ENCODE measurements at regions not wholly inside any gene's neighbourhood (a gene's known extent, or its start where the extent isn't known, plus 50 kb on each side); places are given as distances from the start of the nearest gene placed in this dataset.
"Not testable (repeated sequence)": the region's sequence is repeated elsewhere in the genome, so short reads cannot be mapped to it uniquely, and the experiment has no call there.

DNA sequence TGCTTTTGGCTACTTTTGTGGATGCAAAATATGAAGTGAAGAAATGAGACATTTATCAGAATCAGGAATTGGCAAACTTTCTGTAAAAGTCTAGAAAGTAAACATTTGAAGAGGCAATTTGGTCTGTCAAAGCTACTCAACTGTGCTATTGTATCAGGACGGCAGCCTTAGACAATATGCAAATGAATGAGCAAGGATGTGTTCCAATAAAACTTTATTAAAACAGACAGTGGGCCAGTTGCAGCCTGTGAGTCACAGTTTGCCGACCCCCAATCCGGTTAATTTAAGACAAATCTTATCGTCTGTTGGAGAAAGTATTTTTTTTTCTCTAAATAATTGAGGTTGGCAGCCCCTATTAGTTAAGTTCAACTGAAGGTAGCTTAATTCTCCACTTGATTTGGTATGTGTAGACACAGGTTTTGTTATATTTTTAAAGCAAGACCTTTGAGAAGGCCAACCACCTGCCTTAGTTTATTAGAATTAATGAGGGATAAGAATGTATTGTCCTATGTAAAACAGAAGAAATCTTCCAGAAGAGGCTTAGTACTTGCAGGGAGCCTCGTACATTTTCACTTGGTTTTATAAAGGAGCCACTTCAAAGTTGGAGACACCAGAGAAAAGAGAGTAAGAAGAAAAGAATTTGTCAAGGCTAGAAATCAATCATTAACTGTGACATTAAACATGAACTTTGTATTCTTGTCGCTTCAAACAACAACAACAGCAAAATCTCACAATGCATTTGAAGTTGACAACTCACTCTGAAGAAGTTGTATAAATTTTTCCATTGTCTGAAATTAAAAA lies 81.6 kb upstream of the FAT1 start:
- no peaks in the 10 kb centered on the region for H4K20me1 ChIP-seq (ENCODE audit: control insufficient read depth, insufficient read depth, low read length, poor library complexity, severe bottlenecking)

GRCh38 chr4:186805917-186806316 lies 82.3 kb upstream of the FAT1 start:
- H3K4me2 ChIP-seq (replicated peaks; ENCODE audit: low read depth, low read length, poor library complexity, severe bottlenecking); DNase-seq; ATAC-seq (ENCODE audit: low read depth); H3K36me3 ChIP-seq (replicated peaks in 1 of 2; ENCODE audit: control extremely low read depth in 1 of 2, control insufficient read depth in 1 of 2, extremely low read depth in 1 of 2, insufficient read depth in 2 of 2, low read length in 1 of 2); POLR2A ChIA-PET; H3K4me1 ChIP-seq (ENCODE audit: control insufficient read depth in 2 of 2, insufficient read depth in 2 of 2, low read length in 2 of 2); H3K9ac ChIP-seq (ENCODE audit: low read length); H3K79me2 ChIP-seq (ENCODE audit: control insufficient read depth, insufficient read depth, low read length); H3K4me3 Mint-ChIP-seq; H3K27me3 ChIP-seq (replicated peaks in 1 of 4; ENCODE audit: control extremely low read depth in 1 of 4, control insufficient read depth in 3 of 4, insufficient read depth in 4 of 4, low read length in 3 of 4); H3K27ac Mint-ChIP-seq; H3K4me3 ChIP-seq (ENCODE audit: control extremely low read depth in 1 of 5, extremely low read depth in 1 of 5, insufficient read depth in 1 of 5, low read depth in 2 of 5, low read length in 4 of 5); H2AFZ ChIP-seq (ENCODE audit: insufficient read depth, low read depth, low read length, poor library complexity, severe bottlenecking); H3K9me3 Mint-ChIP-seq (ENCODE audit: insufficient read depth); H3K27me3 Mint-ChIP-seq; H3K4me1 Mint-ChIP-seq; H4K20me1 ChIP-seq (ENCODE audit: control insufficient read depth, insufficient read depth, low read length, poor library complexity, severe bottlenecking); CTCF ChIA-PET; intact Hi-C loops (cut with micrococcal nuclease); H3K27ac ChIP-seq (ENCODE audit: low read length in 2 of 2); H3K9me3 ChIP-seq (ENCODE audit: control extremely low read depth in 1 of 3, control insufficient read depth in 2 of 3, insufficient read depth in 1 of 3, low read length in 2 of 3): not testable (repeated sequence)
- WGBS (ENCODE audit: insufficient coverage), result 60% methylated on average over 2 of the region's 5 CpGs

More for the DNA sequence above, 81.6 kb upstream of the FAT1 start:
- H3K27ac Mint-ChIP-seq, result no peak overlapping the region
- Histone ChIP-seq H3K27ac (ENCODE audit: low read length in 2 of 2) (no peak overlapping the region), H3K4me3 (ENCODE audit: control extremely low read depth in 1 of 5, extremely low read depth in 1 of 5, insufficient read depth in 1 of 5, low read depth in 2 of 5, low read length in 4 of 5) (no peak overlapping the region), H3K79me2 (ENCODE audit: control insufficient read depth, insufficient read depth, low read length) (no peaks in the 10 kb centered on the region), H2AFZ (ENCODE audit: insufficient read depth, low read depth, low read length, poor library complexity, severe bottlenecking) (no peak overlapping the region), H3K9ac (ENCODE audit: low read length) (no peak overlapping the region), H3K4me1 (ENCODE audit: control insufficient read depth in 2 of 2, insufficient read depth in 2 of 2, low read length in 2 of 2) (no peaks in the 10 kb centered on the region), H3K27me3 (replicated peaks in 1 of 4; ENCODE audit: control extremely low read depth in 1 of 4, control insufficient read depth in 3 of 4, insufficient read depth in 4 of 4, low read length in 3 of 4) (no peaks in the 10 kb centered on the region), H3K4me2 (replicated peaks; ENCODE audit: low read depth, low read length, poor library complexity, severe bottlenecking) (no peak overlapping the region), H3K9me3 (ENCODE audit: control extremely low read depth in 1 of 3, control insufficient read depth in 2 of 3, insufficient read depth in 1 of 3, low read length in 2 of 3) (no peaks in the 10 kb centered on the region), H3K36me3 (replicated peaks in 1 of 2; ENCODE audit: control extremely low read depth in 1 of 2, control insufficient read depth in 1 of 2, extremely low read depth in 1 of 2, insufficient read depth in 2 of 2, low read length in 1 of 2) (no peaks in the 10 kb centered on the region)
- peaks cover 2% of the 10 kb centered on the region for H3K9me3 Mint-ChIP-seq (ENCODE audit: insufficient read depth)
- 100% methylated on average over 3 of the region's 6 CpGs for WGBS (ENCODE audit: insufficient coverage)
- H3K4me1 Mint-ChIP-seq, result no peaks in the 10 kb centered on the region
- intact Hi-C loops (cut with micrococcal nuclease), result no loop called here
- POLR2A ChIA-PET, result no interaction called here
- no peaks in the 10 kb centered on the region for H3K27me3 Mint-ChIP-seq
- no peak for DNase-seq
- CTCF ChIA-PET, result no interaction called here
- no peak overlapping the region for H3K4me3 Mint-ChIP-seq
- no peak for ATAC-seq (ENCODE audit: low read depth)
- TF ChIP-seq EZH2 (IDR thresholded peaks at IDR 0.05; ENCODE audit: borderline replicate concordance, insufficient read depth, low read depth, low read length, poor library complexity, severe bottlenecking), result no peak
- no peak for TF ChIP-seq CTCF (IDR thresholded peaks at IDR 0.05)

All from B cell (primary cell).